ENCODE measurements at regions not wholly inside any gene's neighbourhood (a gene's known extent, or its start where the extent isn't known, plus 50 kb on each side); places are given as distances from the start of the nearest gene placed in this dataset.

- TF ChIP-seq CTCF (IDR thresholded peaks at IDR 0.05 in 4 of 5, conservative IDR thresholded peaks at IDR 0.05 in 1 of 5), result no peak
- TF ChIP-seq POLR2A (IDR thresholded peaks at IDR 0.05), result no peak
- H3K4me3 ChIP-seq, result no peak overlapping the region
- no peak for DNase-seq
- no peaks in the 10 kb centered on the region for H3K4me1 ChIP-seq
- no peaks in the 10 kb centered on the region for H3K27me3 ChIP-seq
- H3K9me3 ChIP-seq, result no peaks in the 10 kb centered on the region
- no peak overlapping the region for H3K27ac ChIP-seq
- no peak for ATAC-seq
- intact Hi-C loops (cut with DNase I; ENCODE audit: low total_unique reads), result no loop called here
- no peaks in the 10 kb centered on the region for H3K36me3 ChIP-seq
- in situ Hi-C loops (cut with MboI; ENCODE audit: low sequenced_read_pairs in 4 of 4), result no loop called here
Observed at GRCh38 chr4:120316416-120316815, 249.8 kb upstream of the MAD2L1 start.

GRCh38 chr4:120314969-120315368, 248.3 kb upstream of the MAD2L1 start:
- in situ Hi-C loops (cut with MboI; ENCODE audit: low sequenced_read_pairs in 4 of 4), result no loop called here
- Histone ChIP-seq H3K27me3 (no peaks in the 10 kb centered on the region), H3K36me3 (no peaks in the 10 kb centered on the region), H3K4me3 (no peak overlapping the region), H3K9me3 (no peaks in the 10 kb centered on the region), H3K27ac (no peak overlapping the region), H3K4me1 (no peaks in the 10 kb centered on the region)
- DNase-seq (no peak), ATAC-seq (no peak)
- TF ChIP-seq CTCF (IDR thresholded peaks at IDR 0.05 in 4 of 5, conservative IDR thresholded peaks at IDR 0.05 in 1 of 5), result no peak
- TF ChIP-seq POLR2A (IDR thresholded peaks at IDR 0.05), result no peak
- intact Hi-C loops (cut with DNase I; ENCODE audit: low total_unique reads), result no loop called here

- no peak for DNase-seq
- in situ Hi-C loops (cut with MboI; ENCODE audit: low sequenced_read_pairs in 4 of 4), result no loop called here
- H3K27ac ChIP-seq, result no peak overlapping the region
Observed at GRCh38 chr4:120304801-120305200, 238.2 kb upstream of the MAD2L1 start.

GRCh38 chr4:120299631-120300030, 233.0 kb upstream of the MAD2L1 start:
- no peak overlapping the region for H3K4me3 ChIP-seq
- intact Hi-C loops (cut with DNase I; ENCODE audit: low total_unique reads) (no loop called here), in situ Hi-C loops (cut with MboI; ENCODE audit: low sequenced_read_pairs in 4 of 4) (no loop called here)
- no peaks in the 10 kb centered on the region for H3K9me3 ChIP-seq
- no peaks in the 10 kb centered on the region for H3K36me3 ChIP-seq
- ATAC-seq, result no peak
- no peak overlapping the region for H3K27ac ChIP-seq
- no peaks in the 10 kb centered on the region for H3K4me1 ChIP-seq
- no peak for TF ChIP-seq CTCF (IDR thresholded peaks at IDR 0.05 in 4 of 5, conservative IDR thresholded peaks at IDR 0.05 in 1 of 5)
- no peak for TF ChIP-seq POLR2A (IDR thresholded peaks at IDR 0.05)
- H3K27me3 ChIP-seq, result no peaks in the 10 kb centered on the region
- no peak for DNase-seq

More at GRCh38 chr4:120304801-120305200, 238.2 kb upstream of the MAD2L1 start:
- H3K4me3 ChIP-seq, result no peak overlapping the region
- intact Hi-C loops (cut with DNase I; ENCODE audit: low total_unique reads), result no loop called here
- no peak for TF ChIP-seq POLR2A (IDR thresholded peaks at IDR 0.05)
- TF ChIP-seq CTCF (IDR thresholded peaks at IDR 0.05 in 4 of 5, conservative IDR thresholded peaks at IDR 0.05 in 1 of 5), result no peak
- no peaks in the 10 kb centered on the region for H3K4me1 ChIP-seq
- H3K36me3 ChIP-seq, result no peaks in the 10 kb centered on the region
- H3K9me3 ChIP-seq, result no peaks in the 10 kb centered on the region
- no peaks in the 10 kb centered on the region for H3K27me3 ChIP-seq
- ATAC-seq, result no peak

GRCh38 chr4:120293341-120293740, 226.7 kb upstream of the MAD2L1 start:
- intact Hi-C loops (cut with DNase I; ENCODE audit: low total_unique reads) (no loop called here), in situ Hi-C loops (cut with MboI; ENCODE audit: low sequenced_read_pairs in 4 of 4) (no loop called here)
- TF ChIP-seq CTCF (IDR thresholded peaks at IDR 0.05 in 4 of 5, conservative IDR thresholded peaks at IDR 0.05 in 1 of 5) (no peak), POLR2A (IDR thresholded peaks at IDR 0.05) (no peak)
- DNase-seq (no peak), ATAC-seq (no peak)
- Histone ChIP-seq H3K4me1 (no peaks in the 10 kb centered on the region), H3K36me3 (no peaks in the 10 kb centered on the region), H3K27ac (no peak overlapping the region), H3K4me3 (no peak overlapping the region), H3K9me3 (no peaks in the 10 kb centered on the region), H3K27me3 (no peaks in the 10 kb centered on the region)
